Nephron (organoid): ENCODE measurements at regions not wholly inside any gene's neighbourhood (a gene's known extent, or its start where the extent isn't known, plus 50 kb on each side); places are given as distances from the start of the nearest gene placed in this dataset.
A peak's percentile ranks its signal among the peaks of the same experiment; 100 is the strongest.
"Not testable (repeated sequence)": the region's sequence is repeated elsewhere in the genome, so short reads cannot be mapped to it uniquely, and the experiment has no call there.

Experiments
- H3K27ac Mint-ChIP-seq, 3 experiments: 2 replicates each; pipeline ENCODE4 v1.8.0; 2020; ENCODE audit warnings: mixed read lengths in 3 of 3, mild to moderate bottlenecking in 2 of 3, moderate library complexity in 1 of 3
- H3K27me3 Mint-ChIP-seq: 2 replicates; pipeline ENCODE4 v1.8.0; 2021; ENCODE audit warnings: low read depth, mild to moderate bottlenecking, moderate library complexity, mixed read lengths
- H3K36me3 Mint-ChIP-seq: 2 replicates; pipeline ENCODE4 v1.8.0; 2020; ENCODE audit warnings: low read depth, mixed read lengths
- H3K4me1 Mint-ChIP-seq: 2 replicates; pipeline ENCODE4 v1.8.0; 2020; ENCODE audit warnings: mixed read lengths
- H3K4me3 Mint-ChIP-seq, 3 experiments: 2 replicates each; pipeline ENCODE4 v1.8.0; 2020; ENCODE audit warnings: mild to moderate bottlenecking in 3 of 3, mixed read lengths in 3 of 3, moderate library complexity in 2 of 3
- H3K9me3 Mint-ChIP-seq: 2 replicates; pipeline ENCODE4 v1.8.0; 2020; ENCODE audit warnings: mixed read lengths
- TF ChIP-seq, protein P1 (sequence below), 3 experiments: fragments of 200-600 bp; sonication (generic); IDR thresholded peaks; one replicate each; pipeline ENCODE4 v1.5.0; 2021; ENCODE audit warnings: antibody characterized with exemption in 3 of 3; ENCODE audit not compliant: unreplicated experiment in 3 of 3

DNA sequence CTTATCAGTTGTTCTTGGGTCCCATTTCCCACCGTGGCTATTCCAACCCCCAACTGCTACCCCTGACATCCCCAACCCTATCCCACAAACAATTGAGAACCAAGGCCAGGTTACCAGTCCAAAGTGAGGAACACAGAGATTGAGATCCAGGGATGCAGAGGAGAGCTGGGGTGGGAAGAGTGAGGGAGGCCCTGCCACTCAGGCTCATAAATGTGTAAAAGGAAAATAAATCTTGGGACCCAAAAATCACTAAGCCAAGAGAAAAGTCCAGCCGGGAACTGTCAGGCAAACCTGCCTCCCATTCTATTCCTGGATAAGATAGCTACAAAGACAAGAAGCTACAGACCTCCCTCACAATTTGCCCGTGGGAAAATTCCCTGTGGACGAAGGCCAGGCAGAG lies 101.1 kb upstream of the DLG1 start:
- H3K27me3 Mint-ChIP-seq, result peaks cover 5% of the 10 kb centered on the region
- H3K4me1 Mint-ChIP-seq, result peaks cover 30% of the 10 kb centered on the region
- TF ChIP-seq, protein P1, sequence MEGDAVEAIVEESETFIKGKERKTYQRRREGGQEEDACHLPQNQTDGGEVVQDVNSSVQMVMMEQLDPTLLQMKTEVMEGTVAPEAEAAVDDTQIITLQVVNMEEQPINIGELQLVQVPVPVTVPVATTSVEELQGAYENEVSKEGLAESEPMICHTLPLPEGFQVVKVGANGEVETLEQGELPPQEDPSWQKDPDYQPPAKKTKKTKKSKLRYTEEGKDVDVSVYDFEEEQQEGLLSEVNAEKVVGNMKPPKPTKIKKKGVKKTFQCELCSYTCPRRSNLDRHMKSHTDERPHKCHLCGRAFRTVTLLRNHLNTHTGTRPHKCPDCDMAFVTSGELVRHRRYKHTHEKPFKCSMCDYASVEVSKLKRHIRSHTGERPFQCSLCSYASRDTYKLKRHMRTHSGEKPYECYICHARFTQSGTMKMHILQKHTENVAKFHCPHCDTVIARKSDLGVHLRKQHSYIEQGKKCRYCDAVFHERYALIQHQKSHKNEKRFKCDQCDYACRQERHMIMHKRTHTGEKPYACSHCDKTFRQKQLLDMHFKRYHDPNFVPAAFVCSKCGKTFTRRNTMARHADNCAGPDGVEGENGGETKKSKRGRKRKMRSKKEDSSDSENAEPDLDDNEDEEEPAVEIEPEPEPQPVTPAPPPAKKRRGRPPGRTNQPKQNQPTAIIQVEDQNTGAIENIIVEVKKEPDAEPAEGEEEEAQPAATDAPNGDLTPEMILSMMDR (IDR thresholded peaks at IDR 0.05; ENCODE audit: unreplicated experiment in 3 of 3), result no peak
- no peaks in the 10 kb centered on the region for H3K9me3 Mint-ChIP-seq
- H3K4me3 Mint-ChIP-seq, result no peak overlapping the region
- peak overlapping the region; percentile 73 to 85 (median 84) for H3K27ac Mint-ChIP-seq
- no peaks in the 10 kb centered on the region for H3K36me3 Mint-ChIP-seq

DNA sequence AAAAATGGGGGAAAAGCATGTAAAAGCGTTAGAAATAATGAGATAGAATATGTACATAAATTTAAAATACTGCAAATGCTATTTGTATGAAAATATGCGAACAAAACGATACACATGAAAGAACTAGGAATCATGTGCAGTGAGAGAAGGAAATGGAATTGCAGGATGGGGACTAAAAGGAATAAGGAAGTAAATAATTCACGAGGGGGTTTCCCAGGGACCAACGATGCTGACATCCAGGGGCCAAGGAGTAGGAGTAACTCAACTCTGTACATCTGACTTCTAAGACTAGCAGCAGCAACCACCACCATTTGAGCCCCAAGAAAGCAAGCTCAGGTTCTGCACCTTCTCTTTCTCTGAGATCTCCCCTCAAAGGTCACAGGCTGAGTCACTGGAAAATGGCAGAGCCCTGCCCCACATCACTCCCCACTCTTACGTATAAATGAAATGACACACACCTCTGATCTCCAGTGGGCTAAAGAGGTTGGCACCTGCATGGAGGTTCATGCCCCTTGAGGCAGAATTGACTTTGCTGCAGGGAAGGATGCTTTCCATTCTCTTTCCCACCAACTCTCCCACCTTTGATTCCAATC lies 100.0 kb upstream of the DLG1 start:
- Mint-ChIP-seq H3K4me1 (peaks cover 29% of the 10 kb centered on the region), H3K27me3 (peaks cover 5% of the 10 kb centered on the region), H3K4me3 (no peak overlapping the region), H3K36me3 (no peaks in the 10 kb centered on the region), H3K9me3 (no peaks in the 10 kb centered on the region), H3K27ac (peak overlapping the region; percentile 17 to 30 (median 19))
- TF ChIP-seq, protein P1 (IDR thresholded peaks at IDR 0.05; ENCODE audit: unreplicated experiment in 3 of 3), result no peak

DNA sequence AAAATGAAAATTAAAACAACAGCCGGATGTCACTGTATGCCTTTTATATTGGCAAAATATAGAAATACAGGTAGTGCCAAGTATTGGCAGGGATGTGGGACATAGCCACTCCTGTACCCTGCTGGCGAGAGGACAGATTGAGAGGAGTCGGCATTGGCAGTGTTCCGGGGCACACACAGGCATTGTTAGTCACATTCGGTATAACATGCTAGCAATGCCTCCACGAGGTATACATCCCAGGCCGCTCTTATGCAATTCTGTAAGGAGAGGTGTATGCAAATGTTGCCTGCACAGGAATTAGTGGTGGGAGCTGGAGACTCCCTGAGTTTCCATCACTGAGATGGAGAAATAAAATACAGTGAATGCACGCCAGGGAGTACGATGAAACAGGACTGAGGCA lies 99.4 kb upstream of the DLG1 start:
- TF ChIP-seq, protein P1 (IDR thresholded peaks at IDR 0.05; ENCODE audit: unreplicated experiment in 3 of 3), result no peak
- Mint-ChIP-seq H3K27me3 (peaks cover 5% of the 10 kb centered on the region), H3K4me3 (no peak overlapping the region), H3K4me1 (peaks cover 29% of the 10 kb centered on the region), H3K9me3 (no peaks in the 10 kb centered on the region), H3K27ac (peak overlapping the region; percentile 17 to 30 (median 19)), H3K36me3 (no peaks in the 10 kb centered on the region)

DNA sequence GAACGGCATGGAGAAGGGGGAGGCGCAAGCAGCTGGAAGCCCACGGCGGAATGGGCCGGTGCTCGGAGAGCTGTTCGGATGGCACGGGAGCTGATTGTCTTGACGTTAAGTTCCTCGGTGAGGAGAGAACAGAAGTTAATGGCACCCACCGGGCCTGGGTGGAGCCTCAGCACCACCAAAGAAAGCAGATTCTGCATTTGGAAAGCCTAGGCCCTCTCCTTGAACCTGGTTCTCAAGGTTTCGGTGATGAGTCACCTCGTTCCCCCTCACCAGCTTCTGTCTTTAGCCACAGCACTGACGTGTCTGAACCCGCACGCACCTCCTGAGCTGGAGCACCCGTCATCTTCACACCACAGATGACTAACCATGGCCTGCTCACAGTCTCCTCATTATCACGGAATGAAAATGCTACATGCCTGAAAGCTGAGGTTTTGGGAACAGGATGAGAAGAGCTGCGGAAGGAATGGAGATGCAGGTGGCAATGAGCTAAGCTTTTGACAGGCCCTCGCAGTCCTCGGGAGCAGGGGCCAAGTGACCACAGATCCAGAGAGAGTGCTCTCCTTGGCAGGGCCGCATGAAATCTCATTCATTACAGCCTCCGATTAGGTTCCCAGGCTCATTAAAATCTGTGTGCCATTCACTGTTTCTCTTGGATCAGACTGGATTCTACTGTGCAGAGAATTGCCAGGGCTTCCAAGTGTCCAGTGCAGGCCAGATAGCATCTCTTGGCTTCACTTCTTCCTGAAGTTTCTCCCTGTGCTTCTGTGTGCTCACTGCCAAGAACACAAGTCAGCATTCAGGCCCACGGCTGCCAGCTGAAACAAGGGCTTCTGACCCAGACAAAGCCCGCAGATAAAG lies 96.3 kb upstream of the DLG1 start:
- TF ChIP-seq, protein P1 (IDR thresholded peaks at IDR 0.05; ENCODE audit: unreplicated experiment in 3 of 3), result no peak
- no peaks in the 10 kb centered on the region for H3K9me3 Mint-ChIP-seq
- H3K36me3 Mint-ChIP-seq, result no peaks in the 10 kb centered on the region
- no peak overlapping the region for H3K4me3 Mint-ChIP-seq
- peaks cover 5% of the 10 kb centered on the region for H3K27me3 Mint-ChIP-seq
- H3K4me1 Mint-ChIP-seq, result peaks cover 18% of the 10 kb centered on the region
- H3K27ac Mint-ChIP-seq, result peak overlapping the region in 2 of 3 experiments; percentile 70 to 92

DNA sequence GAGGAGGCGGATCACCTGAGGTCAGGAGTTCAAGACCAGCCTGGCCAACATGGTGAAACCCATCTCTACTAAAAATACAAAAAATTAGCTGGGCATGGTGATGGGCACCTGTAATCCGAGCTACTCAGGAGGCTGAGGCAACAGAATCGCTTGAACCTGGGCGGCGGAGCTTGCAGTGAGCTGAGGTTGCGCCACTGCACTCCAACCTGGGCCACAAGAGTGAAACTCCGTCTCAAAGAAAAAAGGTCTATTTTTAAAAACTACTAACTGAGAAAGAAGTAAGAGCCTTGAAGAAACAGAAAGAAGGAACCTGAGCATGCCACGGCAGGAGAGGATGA lies 95.7 kb upstream of the DLG1 start:
- not testable (repeated sequence) for H3K27me3 Mint-ChIP-seq, H3K36me3 Mint-ChIP-seq, H3K4me3 Mint-ChIP-seq, H3K9me3 Mint-ChIP-seq
- peak overlapping the region in 1 of 3 experiments; percentile 70 for H3K27ac Mint-ChIP-seq
- H3K4me1 Mint-ChIP-seq, result peaks cover 15% of the 10 kb centered on the region

DNA sequence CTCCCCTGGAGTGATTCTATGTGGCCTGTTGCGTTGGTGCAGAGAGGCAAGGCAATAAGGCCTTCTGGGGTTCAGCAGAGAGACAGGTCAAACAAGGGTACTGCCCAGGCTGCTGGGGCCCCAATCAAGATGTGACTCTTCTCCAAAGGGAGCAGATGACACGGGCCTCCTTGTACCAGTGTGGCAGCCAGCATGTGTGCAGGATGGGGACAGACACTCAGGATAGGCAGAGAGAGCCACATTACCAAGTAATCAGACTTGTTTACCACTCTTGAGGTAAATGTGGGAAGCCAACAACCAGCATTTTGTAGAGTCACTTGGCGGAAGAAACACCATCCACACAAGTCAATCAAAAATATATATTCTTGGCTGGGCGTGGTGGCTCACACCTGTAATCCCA lies 95.3 kb upstream of the DLG1 start:
- Mint-ChIP-seq H3K27me3 (peaks cover 5% of the 10 kb centered on the region), H3K9me3 (no peaks in the 10 kb centered on the region), H3K36me3 (no peaks in the 10 kb centered on the region), H3K27ac (peak overlapping the region in 1 of 3 experiments; percentile 28), H3K4me3 (no peak overlapping the region), H3K4me1 (peaks cover 14% of the 10 kb centered on the region)
- TF ChIP-seq, protein P1 (IDR thresholded peaks at IDR 0.05; ENCODE audit: unreplicated experiment in 3 of 3), result no peak
